GM12872 (cell line): ENCODE measurements at regions not wholly inside any gene's neighbourhood (a gene's known extent, or its start where the extent isn't known, plus 50 kb on each side); places are given as distances from the start of the nearest gene placed in this dataset.

Experiments
- TF ChIP-seq, protein P1 (sequence below): IDR thresholded peaks from 3 replicates; pipeline ENCODE4 v1.5.1; 2011; ENCODE audit warnings: low read depth, mild to moderate bottlenecking, low read length, moderate library complexity; ENCODE audit not compliant: insufficient read depth

DNA sequence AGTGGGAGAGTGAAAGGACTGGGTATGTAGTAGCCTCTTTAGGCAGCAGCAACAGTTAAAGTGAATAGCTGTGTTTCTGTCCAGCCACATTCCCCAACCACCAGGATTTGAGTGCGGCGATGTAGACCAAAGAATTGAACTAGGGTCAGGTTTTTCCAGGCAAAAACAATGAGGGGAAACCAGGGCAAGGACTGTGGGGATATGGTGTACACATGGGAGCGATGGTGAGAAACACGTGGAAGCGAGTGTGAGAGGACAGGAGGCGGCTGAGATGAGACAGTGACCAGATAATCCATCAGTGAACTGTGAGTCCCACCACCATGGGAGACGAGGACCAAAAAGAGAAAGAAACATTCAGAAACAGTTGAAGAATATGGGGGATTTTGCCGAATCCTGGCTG is 409.5 kb downstream of the TSN start:
- TF ChIP-seq, protein P1, sequence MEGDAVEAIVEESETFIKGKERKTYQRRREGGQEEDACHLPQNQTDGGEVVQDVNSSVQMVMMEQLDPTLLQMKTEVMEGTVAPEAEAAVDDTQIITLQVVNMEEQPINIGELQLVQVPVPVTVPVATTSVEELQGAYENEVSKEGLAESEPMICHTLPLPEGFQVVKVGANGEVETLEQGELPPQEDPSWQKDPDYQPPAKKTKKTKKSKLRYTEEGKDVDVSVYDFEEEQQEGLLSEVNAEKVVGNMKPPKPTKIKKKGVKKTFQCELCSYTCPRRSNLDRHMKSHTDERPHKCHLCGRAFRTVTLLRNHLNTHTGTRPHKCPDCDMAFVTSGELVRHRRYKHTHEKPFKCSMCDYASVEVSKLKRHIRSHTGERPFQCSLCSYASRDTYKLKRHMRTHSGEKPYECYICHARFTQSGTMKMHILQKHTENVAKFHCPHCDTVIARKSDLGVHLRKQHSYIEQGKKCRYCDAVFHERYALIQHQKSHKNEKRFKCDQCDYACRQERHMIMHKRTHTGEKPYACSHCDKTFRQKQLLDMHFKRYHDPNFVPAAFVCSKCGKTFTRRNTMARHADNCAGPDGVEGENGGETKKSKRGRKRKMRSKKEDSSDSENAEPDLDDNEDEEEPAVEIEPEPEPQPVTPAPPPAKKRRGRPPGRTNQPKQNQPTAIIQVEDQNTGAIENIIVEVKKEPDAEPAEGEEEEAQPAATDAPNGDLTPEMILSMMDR = no peak

GRCh38 chr2:122166820-122167219 is 411.4 kb downstream of the TSN start:
- TF ChIP-seq, protein P1 = no peak

DNA sequence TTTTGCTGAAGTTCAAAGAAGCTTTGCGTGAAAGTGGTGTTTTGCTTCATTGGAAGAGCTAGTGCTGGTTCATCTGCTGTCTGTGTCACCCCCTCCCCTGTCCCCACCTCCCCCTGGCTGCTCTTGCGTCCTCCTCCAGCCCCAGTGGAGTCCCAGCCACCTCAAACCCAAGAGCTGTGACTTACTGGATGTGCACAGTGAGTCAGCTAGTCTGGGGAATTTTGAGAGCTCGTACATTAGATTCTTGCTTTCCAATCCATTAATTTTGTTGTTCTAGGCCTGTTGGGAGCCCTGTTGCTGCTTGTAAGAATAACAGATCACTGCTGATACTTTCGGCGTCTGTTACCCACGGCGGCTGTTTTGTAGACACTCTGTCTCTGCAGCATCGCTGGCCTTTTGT is 412.1 kb downstream of the TSN start:
- TF ChIP-seq, protein P1 = no peak

DNA sequence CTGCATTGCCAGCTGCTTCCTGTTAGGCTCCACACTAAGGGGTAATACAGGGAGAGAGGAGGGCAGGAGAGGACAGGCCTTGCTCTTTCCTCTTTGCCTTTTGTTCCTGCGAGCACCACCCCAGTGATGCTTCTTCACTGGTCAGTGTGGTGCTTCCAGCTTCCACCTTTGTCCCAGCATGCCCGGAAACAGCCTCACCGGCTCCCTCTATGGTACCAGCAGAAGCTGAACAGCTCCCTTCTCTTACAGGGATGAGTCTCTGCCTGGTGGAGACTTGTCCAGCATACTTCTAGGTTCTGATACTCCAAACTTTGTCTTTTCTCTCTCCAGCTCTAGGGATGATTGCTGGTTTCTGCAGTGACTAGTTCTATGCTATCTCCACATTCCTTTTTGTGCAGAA is 413.3 kb downstream of the TSN start:
- TF ChIP-seq, protein P1 = peak; percentile 13; the same call in 1 of the 3 replicates

- TF ChIP-seq, protein P1 = no peak
These were observed 417.4 kb downstream of the TSN start for GRCh38 chr2:122172812-122173211.

- TF ChIP-seq, protein P1 = no peak
These were observed 418.6 kb downstream of the TSN start for GRCh38 chr2:122174061-122174460.

GRCh38 chr2:122179492-122180165 is 424.2 kb downstream of the TSN start:
- TF ChIP-seq, protein P1 = no peak

- TF ChIP-seq, protein P1 = no peak
These were observed 425.5 kb downstream of the TSN start for GRCh38 chr2:122180972-122181371.
